ENCODE measurements at regions not wholly inside any gene's neighbourhood (a gene's known extent, or its start where the extent isn't known, plus 50 kb on each side); places are given as distances from the start of the nearest gene placed in this dataset.
"Not testable (repeated sequence)": the region's sequence is repeated elsewhere in the genome, so short reads cannot be mapped to it uniquely, and the experiment has no call there.

DNA sequence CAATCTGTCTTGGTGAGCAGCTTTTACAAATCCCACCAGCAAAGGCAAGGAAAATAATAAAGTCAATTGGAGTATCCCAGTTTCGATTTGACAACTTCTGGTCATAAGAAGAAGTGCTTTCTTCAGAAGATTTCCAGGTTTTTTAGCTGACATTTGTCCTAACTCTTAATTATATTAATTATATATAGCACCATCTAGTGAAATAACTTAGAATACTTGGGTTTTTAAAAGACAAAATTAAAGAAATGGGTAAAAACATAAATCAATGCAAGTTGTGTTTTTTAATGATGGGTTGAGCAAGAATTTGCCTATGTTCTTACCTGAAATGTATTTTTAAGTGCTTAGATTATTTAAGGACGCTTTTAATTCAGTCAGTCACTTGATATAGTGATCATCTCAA is 421.8 kb downstream of the ACTL7B start:
- TF ChIP-seq, protein P1, sequence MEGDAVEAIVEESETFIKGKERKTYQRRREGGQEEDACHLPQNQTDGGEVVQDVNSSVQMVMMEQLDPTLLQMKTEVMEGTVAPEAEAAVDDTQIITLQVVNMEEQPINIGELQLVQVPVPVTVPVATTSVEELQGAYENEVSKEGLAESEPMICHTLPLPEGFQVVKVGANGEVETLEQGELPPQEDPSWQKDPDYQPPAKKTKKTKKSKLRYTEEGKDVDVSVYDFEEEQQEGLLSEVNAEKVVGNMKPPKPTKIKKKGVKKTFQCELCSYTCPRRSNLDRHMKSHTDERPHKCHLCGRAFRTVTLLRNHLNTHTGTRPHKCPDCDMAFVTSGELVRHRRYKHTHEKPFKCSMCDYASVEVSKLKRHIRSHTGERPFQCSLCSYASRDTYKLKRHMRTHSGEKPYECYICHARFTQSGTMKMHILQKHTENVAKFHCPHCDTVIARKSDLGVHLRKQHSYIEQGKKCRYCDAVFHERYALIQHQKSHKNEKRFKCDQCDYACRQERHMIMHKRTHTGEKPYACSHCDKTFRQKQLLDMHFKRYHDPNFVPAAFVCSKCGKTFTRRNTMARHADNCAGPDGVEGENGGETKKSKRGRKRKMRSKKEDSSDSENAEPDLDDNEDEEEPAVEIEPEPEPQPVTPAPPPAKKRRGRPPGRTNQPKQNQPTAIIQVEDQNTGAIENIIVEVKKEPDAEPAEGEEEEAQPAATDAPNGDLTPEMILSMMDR (IDR thresholded peaks at IDR 0.05; ENCODE audit: insufficient read depth, low read length, missing control alignments): no peak
- POLR2A ChIA-PET: no interaction called here
- H3K4me3 ChIP-seq (ENCODE audit: low read depth, low read length): no peak overlapping the region
- no peak for DNase-seq (ENCODE audit: low read depth, low spot score)
- CTCF ChIA-PET: interaction anchor here (1.5 kb wide), 1 partner anchor 132 kb away, joined by 6 read pairs; no protein-coding TSS in a partner anchor

DNA sequence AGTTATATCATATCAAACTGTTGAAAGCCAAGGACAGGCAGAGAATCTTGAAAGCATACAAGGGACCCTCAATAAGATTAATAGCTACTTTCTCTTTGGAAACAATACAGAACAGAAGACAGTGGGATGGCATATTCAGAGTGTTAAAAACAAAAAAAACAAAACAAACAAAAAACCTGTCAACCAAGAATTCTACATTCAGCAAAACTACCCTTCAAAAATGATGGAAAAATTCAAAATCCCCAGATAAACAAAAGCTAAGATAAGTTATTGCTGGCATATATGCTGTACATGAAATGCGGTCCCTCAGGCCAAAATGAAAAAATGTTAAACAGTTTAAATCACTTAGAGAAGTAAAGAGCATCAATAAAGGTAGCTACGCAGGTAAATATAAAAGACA is 425.1 kb downstream of the ACTL7B start:
- POLR2A ChIA-PET: no interaction called here
- CTCF ChIA-PET: no interaction called here
- H3K4me3 ChIP-seq (ENCODE audit: low read depth, low read length): no peak overlapping the region
- TF ChIP-seq, protein P1 (IDR thresholded peaks at IDR 0.05; ENCODE audit: insufficient read depth, low read length, missing control alignments): no peak
- DNase-seq (ENCODE audit: low read depth, low spot score): no peak

DNA sequence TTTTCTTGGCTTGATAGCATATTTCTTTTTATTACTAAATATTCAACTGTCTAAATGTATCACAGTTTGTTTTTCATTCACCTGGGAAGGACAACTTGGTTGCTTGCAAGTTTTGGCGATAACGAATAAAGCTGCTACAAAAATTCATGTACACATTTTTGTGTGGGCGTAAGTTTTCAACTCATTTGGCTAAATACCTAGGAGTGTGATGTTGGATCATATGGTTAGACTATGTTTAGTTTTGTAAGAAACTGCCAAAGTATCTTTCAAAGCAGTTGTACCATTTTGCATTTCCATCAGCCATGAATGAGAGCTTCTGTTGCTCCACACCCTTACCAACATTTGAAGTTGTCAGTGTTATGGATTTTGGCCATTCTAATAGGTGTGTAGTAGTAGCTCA is 428.0 kb downstream of the ACTL7B start:
- CTCF ChIA-PET: interaction anchor here (1.4 to 2.2 kb wide), 3 partner anchors 13 to 137 kb away, joined by 3 to 8 read pairs (median 5); no protein-coding TSS in a partner anchor
- TF ChIP-seq, protein P1 (IDR thresholded peaks at IDR 0.05; ENCODE audit: insufficient read depth, low read length, missing control alignments): no peak

GRCh38 chr9:108426421-108426940 is 429.3 kb downstream of the ACTL7B start:
- DNase-seq (ENCODE audit: low read depth, low spot score); POLR2A ChIA-PET; H3K4me3 ChIP-seq (ENCODE audit: low read depth, low read length): not testable (repeated sequence)
- CTCF ChIA-PET: interaction anchor here (1.2 kb wide), 1 partner anchor 10 kb away, joined by 3 read pairs; no protein-coding TSS in a partner anchor

More for the DNA sequence above, 428.0 kb downstream of the ACTL7B start:
- no peak overlapping the region for H3K4me3 ChIP-seq (ENCODE audit: low read depth, low read length)
- POLR2A ChIA-PET: no interaction called here
- no peak for DNase-seq (ENCODE audit: low read depth, low spot score)

DNA sequence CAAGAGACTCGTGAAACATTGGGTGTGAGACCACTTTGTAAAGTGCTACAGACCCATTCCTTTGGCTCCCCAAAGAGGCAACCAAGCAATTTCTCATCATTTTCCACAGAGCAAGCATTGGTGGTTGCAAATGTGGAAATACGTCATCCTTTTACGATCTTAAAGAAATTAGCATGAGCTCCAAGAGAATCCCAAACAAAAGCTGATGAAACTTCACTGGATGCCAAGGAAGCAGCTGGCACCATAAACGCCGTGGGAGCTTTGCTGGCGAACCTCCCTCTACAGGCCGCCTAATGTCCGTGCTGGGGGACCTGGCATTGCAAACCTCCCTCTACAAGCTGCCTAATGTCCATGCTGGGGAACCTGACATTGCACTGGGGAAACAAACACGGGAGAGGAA is 432.4 kb downstream of the ACTL7B start:
- ChIA-PET POLR2A (no interaction called here), CTCF (no interaction called here)
- no peak overlapping the region for H3K4me3 ChIP-seq (ENCODE audit: low read depth, low read length)
- DNase-seq (ENCODE audit: low read depth, low spot score): no peak
- TF ChIP-seq, protein P1 (IDR thresholded peaks at IDR 0.05; ENCODE audit: insufficient read depth, low read length, missing control alignments): no peak

GRCh38 chr9:108419379-108419778 is 436.4 kb downstream of the ACTL7B start:
- TF ChIP-seq, protein P1 (IDR thresholded peaks at IDR 0.05; ENCODE audit: insufficient read depth, low read length, missing control alignments): no peak
- ChIA-PET POLR2A (no interaction called here), CTCF (no interaction called here)
- DNase-seq (ENCODE audit: low read depth, low spot score): no peak
- H3K4me3 ChIP-seq (ENCODE audit: low read depth, low read length): no peak overlapping the region

DNA sequence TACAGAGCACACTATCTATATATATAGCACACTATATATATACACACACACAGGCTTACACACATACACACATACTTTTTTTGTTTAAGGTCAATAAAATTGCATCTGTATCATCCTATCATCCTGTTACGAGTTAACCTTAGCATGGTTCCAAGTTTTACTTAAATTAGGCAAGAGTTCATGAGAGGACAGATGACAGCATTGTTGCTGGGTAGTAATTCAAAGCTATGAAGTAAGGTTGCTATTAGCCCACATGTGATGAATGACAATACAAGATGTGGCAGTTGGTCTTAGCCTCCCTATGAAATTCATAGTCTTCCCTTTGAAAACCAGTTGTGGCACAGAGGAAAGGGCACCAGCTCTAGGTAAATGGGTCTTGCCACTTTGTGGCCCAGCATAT is 438.1 kb downstream of the ACTL7B start:
- H3K4me3 ChIP-seq (ENCODE audit: low read depth, low read length): no peak overlapping the region
- TF ChIP-seq, protein P1 (IDR thresholded peaks at IDR 0.05; ENCODE audit: insufficient read depth, low read length, missing control alignments): no peak
- ChIA-PET CTCF (interaction anchor here (1.2 to 3.4 kb wide), 2 partner anchors 11 to 148 kb away, joined by 3 to 15 read pairs; no protein-coding TSS in a partner anchor), POLR2A (no interaction called here)
- no peak for DNase-seq (ENCODE audit: low read depth, low spot score)
